ENCODE measurements at regions not wholly inside any gene's neighbourhood (a gene's known extent, or its start where the extent isn't known, plus 50 kb on each side); places are given as distances from the start of the nearest gene placed in this dataset.

DNA sequence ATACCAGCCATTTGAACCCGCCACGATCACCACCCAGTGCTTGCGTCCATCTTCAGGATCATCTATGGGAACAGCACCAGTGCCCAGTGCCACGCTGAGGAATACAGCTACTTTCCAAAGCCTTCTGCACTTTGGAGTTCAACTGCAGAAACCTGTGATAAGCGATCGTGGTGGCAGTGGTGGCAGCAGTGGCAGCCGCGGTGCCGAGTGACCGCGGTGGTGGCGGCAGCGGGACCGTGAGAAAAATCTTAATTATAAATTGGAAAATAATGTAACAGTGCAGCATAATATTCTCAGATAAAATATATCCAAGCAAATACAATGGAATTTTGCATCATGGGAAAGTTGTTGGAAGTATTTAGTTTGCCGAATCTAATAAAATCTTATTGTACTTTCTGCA is 2270.9 kb downstream of the PCDH9 start:
- Histone ChIP-seq H2AFZ (ENCODE audit: control insufficient read depth, low read depth, low read length) (no peak overlapping the region), H3K27me3 (replicated peaks in 1 of 2; ENCODE audit: control insufficient read depth in 2 of 2, insufficient read depth in 2 of 2, low read length in 1 of 2) (no peaks in the 10 kb centered on the region), H3K36me3 (ENCODE audit: control insufficient read depth in 2 of 2, insufficient read depth in 2 of 2, low read length in 1 of 2) (no peaks in the 10 kb centered on the region), H3K9ac (ENCODE audit: control insufficient read depth, insufficient read depth, low read length) (no peak overlapping the region), H3K79me2 (ENCODE audit: control insufficient read depth, insufficient read depth, low read length) (no peaks in the 10 kb centered on the region), H4K20me1 (ENCODE audit: control insufficient read depth, insufficient read depth) (no peaks in the 10 kb centered on the region), H3K4me1 (ENCODE audit: control insufficient read depth, insufficient read depth, low read length) (no peaks in the 10 kb centered on the region), H3K4me3 (no peak overlapping the region), H3K9me3 (replicated peaks; ENCODE audit: control insufficient read depth, insufficient read depth, low read length) (no peaks in the 10 kb centered on the region), H3K4me2 (ENCODE audit: control insufficient read depth, insufficient read depth) (no peak overlapping the region), H3K27ac (ENCODE audit: control insufficient read depth, insufficient read depth) (no peak overlapping the region)
- ChIA-PET SMC1A (ENCODE audit: uncharacterized antibody, unreplicated experiment) (no interaction called here), POLR2A (no interaction called here), RAD21 (ENCODE audit: unreplicated experiment) (no interaction called here), CTCF (no interaction called here)
- FAIRE-seq (no peak), ATAC-seq (no peak), DNase-seq (ENCODE audit: low read depth, low spot score) (no peak)
- BruUV-seq (replicated peaks) = no TSS peak
- in situ Hi-C loops (cut with MboI) (no loop called here), intact Hi-C loops (cut with micrococcal nuclease; ENCODE audit: unreplicated experiment) (no loop called here)
- 68% methylated on average over 15 of the region's 15 CpGs for WGBS (ENCODE audit: insufficient coverage, insufficient replicate concordance, low lambda C conversion rate, missing lambda C conversion rate)
- TF ChIP-seq, protein P1, sequence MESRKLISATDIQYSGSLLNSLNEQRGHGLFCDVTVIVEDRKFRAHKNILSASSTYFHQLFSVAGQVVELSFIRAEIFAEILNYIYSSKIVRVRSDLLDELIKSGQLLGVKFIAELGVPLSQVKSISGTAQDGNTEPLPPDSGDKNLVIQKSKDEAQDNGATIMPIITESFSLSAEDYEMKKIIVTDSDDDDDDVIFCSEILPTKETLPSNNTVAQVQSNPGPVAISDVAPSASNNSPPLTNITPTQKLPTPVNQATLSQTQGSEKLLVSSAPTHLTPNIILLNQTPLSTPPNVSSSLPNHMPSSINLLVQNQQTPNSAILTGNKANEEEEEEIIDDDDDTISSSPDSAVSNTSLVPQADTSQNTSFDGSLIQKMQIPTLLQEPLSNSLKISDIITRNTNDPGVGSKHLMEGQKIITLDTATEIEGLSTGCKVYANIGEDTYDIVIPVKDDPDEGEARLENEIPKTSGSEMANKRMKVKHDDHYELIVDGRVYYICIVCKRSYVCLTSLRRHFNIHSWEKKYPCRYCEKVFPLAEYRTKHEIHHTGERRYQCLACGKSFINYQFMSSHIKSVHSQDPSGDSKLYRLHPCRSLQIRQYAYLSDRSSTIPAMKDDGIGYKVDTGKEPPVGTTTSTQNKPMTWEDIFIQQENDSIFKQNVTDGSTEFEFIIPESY (IDR thresholded peaks at IDR 0.05) = peak; percentile 37; the same call in 1 of the 2 replicates
- TF ChIP-seq NR2C1 (IDR thresholded peaks at IDR 0.05) = no peak

DNA sequence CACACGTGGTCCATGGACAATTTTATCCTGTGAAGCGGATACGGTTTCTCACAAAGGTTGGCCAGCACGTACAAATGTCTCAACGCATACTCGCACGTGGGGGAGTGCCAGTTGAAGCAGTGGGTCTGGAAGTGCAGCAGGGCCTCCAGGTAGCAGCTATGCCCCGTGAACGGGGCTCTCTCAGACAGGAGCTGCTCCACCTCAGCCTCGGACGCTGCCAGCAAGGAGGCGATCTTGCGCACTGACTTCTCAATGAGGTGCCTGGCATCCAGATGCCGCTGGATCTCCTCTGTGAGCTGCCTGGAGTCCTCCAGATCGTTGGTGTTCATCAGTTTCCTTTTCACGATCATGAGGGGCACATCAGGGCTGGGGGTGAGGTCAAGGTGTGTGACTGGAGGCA is 2272.0 kb downstream of the PCDH9 start:
- Histone ChIP-seq H3K4me2 (ENCODE audit: control insufficient read depth, insufficient read depth) (no peak overlapping the region), H3K27me3 (replicated peaks in 1 of 2; ENCODE audit: control insufficient read depth in 2 of 2, insufficient read depth in 2 of 2, low read length in 1 of 2) (no peaks in the 10 kb centered on the region), H4K20me1 (ENCODE audit: control insufficient read depth, insufficient read depth) (no peaks in the 10 kb centered on the region), H3K9me3 (replicated peaks; ENCODE audit: control insufficient read depth, insufficient read depth, low read length) (no peaks in the 10 kb centered on the region), H3K9ac (ENCODE audit: control insufficient read depth, insufficient read depth, low read length) (no peak overlapping the region), H3K36me3 (ENCODE audit: control insufficient read depth in 2 of 2, insufficient read depth in 2 of 2, low read length in 1 of 2) (no peaks in the 10 kb centered on the region), H3K27ac (ENCODE audit: control insufficient read depth, insufficient read depth) (no peak overlapping the region), H3K4me1 (ENCODE audit: control insufficient read depth, insufficient read depth, low read length) (no peaks in the 10 kb centered on the region), H2AFZ (ENCODE audit: control insufficient read depth, low read depth, low read length) (no peak overlapping the region), H3K4me3 (no peak overlapping the region), H3K79me2 (ENCODE audit: control insufficient read depth, insufficient read depth, low read length) (no peaks in the 10 kb centered on the region)
- ChIA-PET RAD21 (ENCODE audit: unreplicated experiment) (no interaction called here), SMC1A (ENCODE audit: uncharacterized antibody, unreplicated experiment) (no interaction called here), CTCF (no interaction called here), POLR2A (no interaction called here)
- 48% methylated on average over 16 of the region's 16 CpGs for WGBS (ENCODE audit: insufficient coverage, insufficient replicate concordance, low lambda C conversion rate, missing lambda C conversion rate)
- ATAC-seq = no peak
- intact Hi-C loops (cut with micrococcal nuclease; ENCODE audit: unreplicated experiment) = no loop called here
- no peak for FAIRE-seq
- BruUV-seq (replicated peaks) = no TSS peak
- DNase-seq (ENCODE audit: low read depth, low spot score) = no peak
- in situ Hi-C loops (cut with MboI) = no loop called here
- TF ChIP-seq CEBPB (IDR thresholded peaks at IDR 0.05; ENCODE audit: borderline replicate concordance in 1 of 2, low read depth in 2 of 2, low read length in 2 of 2) = no peak
- TF ChIP-seq JUNB (IDR thresholded peaks at IDR 0.05) = no peak
- no peak for TF ChIP-seq SMAD5 (IDR thresholded peaks at IDR 0.05; ENCODE audit: low read depth)
- TF ChIP-seq ZNF384 (IDR thresholded peaks at IDR 0.05; ENCODE audit: borderline replicate concordance, low read depth, low read length) = no peak
- TF ChIP-seq, protein P2, sequence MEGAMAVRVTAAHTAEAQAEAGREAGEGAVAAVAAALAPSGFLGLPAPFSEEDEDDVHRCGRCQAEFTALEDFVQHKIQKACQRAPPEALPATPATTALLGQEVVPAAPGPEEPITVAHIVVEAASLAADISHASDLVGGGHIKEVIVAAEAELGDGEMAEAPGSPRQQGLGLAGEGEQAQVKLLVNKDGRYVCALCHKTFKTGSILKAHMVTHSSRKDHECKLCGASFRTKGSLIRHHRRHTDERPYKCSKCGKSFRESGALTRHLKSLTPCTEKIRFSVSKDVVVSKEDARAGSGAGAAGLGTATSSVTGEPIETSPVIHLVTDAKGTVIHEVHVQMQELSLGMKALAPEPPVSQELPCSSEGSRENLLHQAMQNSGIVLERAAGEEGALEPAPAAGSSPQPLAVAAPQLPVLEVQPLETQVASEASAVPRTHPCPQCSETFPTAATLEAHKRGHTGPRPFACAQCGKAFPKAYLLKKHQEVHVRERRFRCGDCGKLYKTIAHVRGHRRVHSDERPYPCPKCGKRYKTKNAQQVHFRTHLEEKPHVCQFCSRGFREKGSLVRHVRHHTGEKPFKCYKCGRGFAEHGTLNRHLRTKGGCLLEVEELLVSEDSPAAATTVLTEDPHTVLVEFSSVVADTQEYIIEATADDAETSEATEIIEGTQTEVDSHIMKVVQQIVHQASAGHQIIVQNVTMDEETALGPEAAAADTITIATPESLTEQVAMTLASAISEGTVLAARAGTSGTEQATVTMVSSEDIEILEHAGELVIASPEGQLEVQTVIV (IDR thresholded peaks at IDR 0.05; ENCODE audit: borderline replicate concordance, partially characterized antibody) = no peak
- no peak for TF ChIP-seq YY1 (IDR thresholded peaks at IDR 0.05; ENCODE audit: low read depth, low read length)
- TF ChIP-seq, protein P3, sequence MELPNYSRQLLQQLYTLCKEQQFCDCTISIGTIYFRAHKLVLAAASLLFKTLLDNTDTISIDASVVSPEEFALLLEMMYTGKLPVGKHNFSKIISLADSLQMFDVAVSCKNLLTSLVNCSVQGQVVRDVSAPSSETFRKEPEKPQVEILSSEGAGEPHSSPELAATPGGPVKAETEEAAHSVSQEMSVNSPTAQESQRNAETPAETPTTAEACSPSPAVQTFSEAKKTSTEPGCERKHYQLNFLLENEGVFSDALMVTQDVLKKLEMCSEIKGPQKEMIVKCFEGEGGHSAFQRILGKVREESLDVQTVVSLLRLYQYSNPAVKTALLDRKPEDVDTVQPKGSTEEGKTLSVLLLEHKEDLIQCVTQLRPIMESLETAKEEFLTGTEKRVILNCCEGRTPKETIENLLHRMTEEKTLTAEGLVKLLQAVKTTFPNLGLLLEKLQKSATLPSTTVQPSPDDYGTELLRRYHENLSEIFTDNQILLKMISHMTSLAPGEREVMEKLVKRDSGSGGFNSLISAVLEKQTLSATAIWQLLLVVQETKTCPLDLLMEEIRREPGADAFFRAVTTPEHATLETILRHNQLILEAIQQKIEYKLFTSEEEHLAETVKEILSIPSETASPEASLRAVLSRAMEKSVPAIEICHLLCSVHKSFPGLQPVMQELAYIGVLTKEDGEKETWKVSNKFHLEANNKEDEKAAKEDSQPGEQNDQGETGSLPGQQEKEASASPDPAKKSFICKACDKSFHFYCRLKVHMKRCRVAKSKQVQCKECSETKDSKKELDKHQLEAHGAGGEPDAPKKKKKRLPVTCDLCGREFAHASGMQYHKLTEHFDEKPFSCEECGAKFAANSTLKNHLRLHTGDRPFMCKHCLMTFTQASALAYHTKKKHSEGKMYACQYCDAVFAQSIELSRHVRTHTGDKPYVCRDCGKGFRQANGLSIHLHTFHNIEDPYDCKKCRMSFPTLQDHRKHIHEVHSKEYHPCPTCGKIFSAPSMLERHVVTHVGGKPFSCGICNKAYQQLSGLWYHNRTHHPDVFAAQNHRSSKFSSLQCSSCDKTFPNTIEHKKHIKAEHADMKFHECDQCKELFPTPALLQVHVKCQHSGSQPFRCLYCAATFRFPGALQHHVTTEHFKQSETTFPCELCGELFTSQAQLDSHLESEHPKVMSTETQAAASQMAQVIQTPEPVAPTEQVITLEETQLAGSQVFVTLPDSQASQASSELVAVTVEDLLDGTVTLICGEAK (IDR thresholded peaks at IDR 0.05; ENCODE audit: borderline replicate concordance) = no peak
- no peak for TF ChIP-seq STAT1 (conservative IDR thresholded peaks at IDR 0.05)
- TF ChIP-seq PAX5 (IDR thresholded peaks at IDR 0.05; ENCODE audit: borderline replicate concordance, low read depth, low read length) = no peak
